ENCODE measurements at regions not wholly inside any gene's neighbourhood (a gene's known extent, or its start where the extent isn't known, plus 50 kb on each side); places are given as distances from the start of the nearest gene placed in this dataset.

DNA sequence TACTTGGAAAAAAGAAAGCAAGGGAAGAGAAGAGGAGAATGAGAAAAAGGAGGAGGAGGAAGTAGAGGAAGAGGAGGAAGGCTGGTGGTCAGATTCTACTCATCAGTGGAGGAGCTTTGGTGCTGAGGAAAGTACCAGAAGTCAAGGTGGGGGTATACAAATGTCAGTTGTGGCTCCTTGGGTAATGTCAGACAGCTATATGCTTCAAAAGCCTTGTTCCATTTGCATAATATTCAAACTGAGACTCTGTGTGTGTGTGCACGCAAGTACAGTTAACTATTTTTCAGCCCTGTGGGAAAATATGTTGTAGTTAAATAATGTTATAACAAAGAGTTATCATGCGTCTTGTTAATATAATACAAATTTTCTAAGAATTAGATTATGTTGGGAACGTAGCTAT lies 609.7 kb downstream of the PDCD6IP start:
- ChIA-PET CTCF (interaction anchor here (1.1 to 1.2 kb wide), 3 partner anchors 17 to 19 kb away, joined by 3 to 4 read pairs (median 3); no protein-coding TSS in a partner anchor), POLR2A (no interaction called here)
- TF ChIP-seq, protein P1, sequence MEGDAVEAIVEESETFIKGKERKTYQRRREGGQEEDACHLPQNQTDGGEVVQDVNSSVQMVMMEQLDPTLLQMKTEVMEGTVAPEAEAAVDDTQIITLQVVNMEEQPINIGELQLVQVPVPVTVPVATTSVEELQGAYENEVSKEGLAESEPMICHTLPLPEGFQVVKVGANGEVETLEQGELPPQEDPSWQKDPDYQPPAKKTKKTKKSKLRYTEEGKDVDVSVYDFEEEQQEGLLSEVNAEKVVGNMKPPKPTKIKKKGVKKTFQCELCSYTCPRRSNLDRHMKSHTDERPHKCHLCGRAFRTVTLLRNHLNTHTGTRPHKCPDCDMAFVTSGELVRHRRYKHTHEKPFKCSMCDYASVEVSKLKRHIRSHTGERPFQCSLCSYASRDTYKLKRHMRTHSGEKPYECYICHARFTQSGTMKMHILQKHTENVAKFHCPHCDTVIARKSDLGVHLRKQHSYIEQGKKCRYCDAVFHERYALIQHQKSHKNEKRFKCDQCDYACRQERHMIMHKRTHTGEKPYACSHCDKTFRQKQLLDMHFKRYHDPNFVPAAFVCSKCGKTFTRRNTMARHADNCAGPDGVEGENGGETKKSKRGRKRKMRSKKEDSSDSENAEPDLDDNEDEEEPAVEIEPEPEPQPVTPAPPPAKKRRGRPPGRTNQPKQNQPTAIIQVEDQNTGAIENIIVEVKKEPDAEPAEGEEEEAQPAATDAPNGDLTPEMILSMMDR (IDR thresholded peaks at IDR 0.05; ENCODE audit: control extremely low read depth, extremely low read depth, low read depth, missing control alignments): no peak
- DNase-seq (ENCODE audit: extremely low spot score): no peak

DNA sequence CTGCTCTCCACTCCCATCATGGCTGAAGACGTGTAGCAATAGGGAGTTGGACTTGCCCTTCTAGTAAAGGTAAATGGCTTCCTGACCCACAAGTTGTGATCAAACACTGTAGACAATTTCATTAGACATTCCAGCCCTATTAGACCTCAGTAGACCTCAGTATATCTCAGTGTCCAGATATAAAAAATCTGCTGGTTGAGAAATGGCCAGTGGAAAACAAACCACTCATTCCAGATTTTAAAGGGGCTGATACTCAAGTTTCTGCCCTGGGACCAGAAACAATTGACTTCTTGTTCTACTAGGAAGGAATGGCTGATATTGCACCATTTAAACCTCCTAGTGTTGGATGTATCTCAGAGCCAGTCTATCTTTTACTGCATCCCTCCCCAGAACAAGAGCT lies 613.2 kb downstream of the PDCD6IP start:
- CTCF ChIA-PET: no interaction called here
- DNase-seq (ENCODE audit: extremely low spot score): no peak
- POLR2A ChIA-PET: no interaction called here
- TF ChIP-seq, protein P1 (IDR thresholded peaks at IDR 0.05; ENCODE audit: control extremely low read depth, extremely low read depth, low read depth, missing control alignments): no peak

DNA sequence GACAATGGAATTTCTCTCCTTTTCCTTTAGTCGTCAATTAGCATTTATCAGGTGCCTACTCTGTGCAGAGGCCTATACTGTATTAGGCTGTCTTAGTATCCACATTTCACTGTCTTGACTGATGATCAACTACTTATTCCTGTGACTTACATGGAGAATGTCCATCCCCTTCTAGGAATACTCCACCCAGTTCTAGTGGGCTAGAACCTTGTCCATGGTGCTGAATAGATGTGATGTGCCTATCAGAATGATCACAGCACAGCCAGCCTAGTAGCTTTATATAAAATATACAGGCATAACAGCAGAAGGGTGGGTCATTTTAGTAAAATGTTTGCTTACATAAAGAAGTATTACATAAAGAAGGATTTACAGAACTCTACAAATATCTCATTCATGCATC lies 621.4 kb downstream of the PDCD6IP start:
- ChIA-PET CTCF (no interaction called here), POLR2A (no interaction called here)
- TF ChIP-seq, protein P1 (IDR thresholded peaks at IDR 0.05; ENCODE audit: control extremely low read depth, extremely low read depth, low read depth, missing control alignments): no peak
- DNase-seq (ENCODE audit: extremely low spot score): no peak

DNA sequence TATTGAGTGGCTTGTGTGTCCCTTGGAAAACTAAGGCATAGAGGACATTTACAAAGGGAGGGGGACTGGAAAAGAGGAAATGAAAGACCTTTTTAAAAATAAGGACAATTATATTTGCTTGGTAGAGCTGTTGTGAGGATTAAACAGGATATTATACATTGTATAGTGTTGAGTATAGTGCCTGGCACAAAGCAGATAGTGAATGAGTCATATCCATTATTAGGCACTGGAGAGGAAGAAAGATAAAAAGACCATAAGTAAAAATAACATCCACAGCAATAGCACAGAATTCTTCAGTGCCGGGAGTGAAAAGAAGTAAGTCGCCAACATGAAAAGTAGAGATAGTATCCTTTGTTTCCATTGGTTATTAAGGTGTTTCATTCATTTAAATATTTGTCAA lies 623.3 kb downstream of the PDCD6IP start:
- ChIA-PET POLR2A (no interaction called here), CTCF (no interaction called here)
- TF ChIP-seq, protein P1 (IDR thresholded peaks at IDR 0.05; ENCODE audit: control extremely low read depth, extremely low read depth, low read depth, missing control alignments): no peak
- DNase-seq (ENCODE audit: extremely low spot score): no peak

DNA sequence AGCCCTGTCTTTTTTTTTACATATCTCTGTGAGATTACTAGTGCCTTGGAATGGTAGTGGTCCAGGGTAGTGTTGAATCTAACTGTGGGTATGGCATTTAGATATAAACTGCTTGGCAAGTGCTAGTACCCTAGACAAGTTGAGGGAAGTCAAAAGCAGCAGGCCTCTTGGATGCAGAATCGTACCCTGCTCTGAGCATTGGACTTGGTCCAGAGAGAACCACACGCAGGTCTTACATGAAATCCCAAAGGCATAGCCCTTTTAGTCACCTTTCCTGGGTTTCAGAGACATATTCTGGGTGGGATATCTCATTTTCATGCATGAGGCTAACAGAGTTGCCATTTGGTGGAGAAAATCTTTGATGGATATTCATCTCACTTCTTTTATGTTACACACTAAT lies 641.4 kb downstream of the PDCD6IP start:
- POLR2A ChIA-PET: no interaction called here
- CTCF ChIA-PET: no interaction called here
- TF ChIP-seq, protein P1 (IDR thresholded peaks at IDR 0.05; ENCODE audit: control extremely low read depth, extremely low read depth, low read depth, missing control alignments): no peak
- DNase-seq (ENCODE audit: extremely low spot score): no peak

DNA sequence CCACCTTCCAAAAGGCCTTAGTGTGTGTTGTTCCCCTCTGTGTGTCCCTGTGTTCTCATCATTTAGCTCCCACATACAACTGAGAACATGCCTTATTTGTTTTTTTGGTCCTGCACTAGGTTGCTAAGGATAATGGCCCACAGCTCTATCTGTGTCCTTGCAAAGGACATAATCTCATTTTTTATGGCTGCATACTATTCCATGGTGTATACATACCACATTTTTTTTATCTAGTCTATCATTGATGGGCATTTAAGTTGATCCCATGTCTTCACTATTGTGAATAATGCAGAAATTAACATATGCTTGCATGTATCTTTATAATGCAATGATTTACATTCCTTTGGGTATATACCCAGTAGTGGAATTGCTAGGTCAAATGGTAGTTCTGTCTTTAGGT lies 645.7 kb downstream of the PDCD6IP start:
- POLR2A ChIA-PET: no interaction called here
- no peak for DNase-seq (ENCODE audit: extremely low spot score)
- CTCF ChIA-PET: interaction anchor here (0.8 kb wide), 1 partner anchor 67 kb away, joined by 3 read pairs; no protein-coding TSS in a partner anchor
- TF ChIP-seq, protein P1 (IDR thresholded peaks at IDR 0.05; ENCODE audit: control extremely low read depth, extremely low read depth, low read depth, missing control alignments): no peak

DNA sequence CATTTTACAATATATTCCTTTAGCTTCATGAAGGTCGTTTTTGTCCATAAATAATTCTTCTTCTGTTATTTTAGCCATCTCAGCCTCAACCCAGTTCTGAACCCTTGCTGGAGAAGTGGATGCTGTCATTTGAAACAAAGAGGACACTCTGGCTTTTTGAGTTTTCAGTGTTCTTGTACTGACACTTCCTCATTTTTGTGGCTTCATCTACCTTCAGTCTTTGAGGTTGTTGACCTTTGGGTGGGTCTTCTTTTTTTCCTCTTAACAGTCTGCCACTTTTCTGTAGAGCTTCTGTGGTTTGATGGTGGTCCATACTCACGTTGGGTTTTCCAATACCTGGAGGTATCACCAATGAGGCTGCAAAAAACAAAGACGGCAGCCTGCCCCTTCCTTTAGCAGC lies 650.9 kb downstream of the PDCD6IP start:
- DNase-seq (ENCODE audit: extremely low spot score): no peak
- ChIA-PET POLR2A (no interaction called here), CTCF (no interaction called here)
- TF ChIP-seq, protein P1 (IDR thresholded peaks at IDR 0.05; ENCODE audit: control extremely low read depth, extremely low read depth, low read depth, missing control alignments): no peak
